GM12878 (cell line): ENCODE measurements at regions not wholly inside any gene's neighbourhood (a gene's known extent, or its start where the extent isn't known, plus 50 kb on each side); places are given as distances from the start of the nearest gene placed in this dataset.

Experiments used
- ATAC-seq: fragments of 200-7000 bp; cut with Tn5 transposase; 3 replicates; pipeline ENCODE4 v1.9.1; 2020; ENCODE audit warnings: mild to moderate bottlenecking, moderate library complexity
- BruUV-seq: library from RNA; stranded (reverse); fragments of 400-500 nt; replicated peaks from 2 replicates; lab custom pipeline; 2021; lab: Mats Ljungman, UMichigan
- CTCF ChIA-PET: fragments of 300-600 bp; sonication (Branson Sonifier 250); formaldehyde crosslinking; extraction: SDS; loops from one replicate; lab custom pipeline; 2021; ENCODE audit warnings: inconsistent platforms; lab: Yijun Ruan, JAX
- POLR2A ChIA-PET: fragments of 350-600 bp; formaldehyde crosslinking; extraction: SDS; loops from one replicate; lab custom pipeline; 2021; ENCODE audit warnings: inconsistent platforms; lab: Charles Lee
- RAD21 ChIA-PET: fragments of 300-600 bp; sonication (Branson Sonifier 250); formaldehyde crosslinking; loops from one replicate; lab custom pipeline; 2023; ENCODE audit warnings: antibody characterized with exemption; ENCODE audit not compliant: unreplicated experiment; lab: Charles Lee
- SMC1A ChIA-PET: fragments of 300-600 bp; sonication (Branson Sonifier 250); formaldehyde crosslinking; loops from one replicate; lab custom pipeline; 2023; ENCODE audit not compliant: unreplicated experiment, uncharacterized antibody; lab: Charles Lee
- DNase-seq: peaks from one replicate; pipeline ENCODE4 v3.0.0-alpha.2; 2011; ENCODE audit warnings: low read depth, low spot score
- FAIRE-seq: peaks from 3 replicates; lab custom pipeline; 2011; peaks lifted over from hg19 to GRCh38; lab: Jason Lieb, UNC
- H2AFZ ChIP-seq: 2 replicates; pipeline ENCODE4 v1.6.0; 2011; ENCODE audit warnings: low read depth, low read length, control low read depth; ENCODE audit not compliant: control insufficient read depth
- H3K27ac ChIP-seq: 2 replicates; pipeline ENCODE4 v1.5.1; 2011; ENCODE audit warnings: control low read depth; ENCODE audit not compliant: control insufficient read depth, insufficient read depth
- H3K27me3 ChIP-seq, 2 experiments: replicated peaks in 1 of 2; 2 replicates each; pipeline versions ENCODE4 v1.6.0 to v1.6.1; 2011; ENCODE audit warnings: low read length in 1 of 2; ENCODE audit not compliant: control insufficient read depth in 2 of 2, insufficient read depth in 2 of 2
- H3K36me3 ChIP-seq, 2 experiments: 2 replicates each; pipeline ENCODE4 v1.5.1; 2011; ENCODE audit warnings: low read length in 1 of 2; ENCODE audit not compliant: control insufficient read depth in 2 of 2, insufficient read depth in 2 of 2
- H3K4me1 ChIP-seq: 2 replicates; pipeline ENCODE4 v1.6.1; 2011; ENCODE audit warnings: mild to moderate bottlenecking, low read length, moderate library complexity, mixed read lengths; ENCODE audit not compliant: control insufficient read depth, insufficient read depth
- H3K4me2 ChIP-seq: 2 replicates; pipeline ENCODE4 v1.6.0; 2011; ENCODE audit warnings: control low read depth; ENCODE audit not compliant: control insufficient read depth, insufficient read depth
- H3K4me3 ChIP-seq: fragments of 200-600 bp; sonication (generic); 2 replicates; pipeline ENCODE4 v1.5.1; 2016
- H3K79me2 ChIP-seq: 2 replicates; pipeline ENCODE4 v1.6.0; 2011; ENCODE audit warnings: low read length; ENCODE audit not compliant: control insufficient read depth, insufficient read depth
- H3K9ac ChIP-seq: 2 replicates; pipeline ENCODE4 v1.8.0; 2011; ENCODE audit warnings: low read length, control low read depth, mixed read lengths; ENCODE audit not compliant: control insufficient read depth, insufficient read depth
- H3K9me3 ChIP-seq: replicated peaks from 3 replicates; pipeline ENCODE4 v1.5.1; 2011; ENCODE audit warnings: mild to moderate bottlenecking, low read length; ENCODE audit not compliant: control insufficient read depth, insufficient read depth
- H4K20me1 ChIP-seq: 2 replicates; pipeline ENCODE4 v1.6.0; 2011; ENCODE audit not compliant: control insufficient read depth, insufficient read depth
- BCLAF1 ChIP-seq: fragments of 450-650 bp; IDR thresholded peaks from 2 replicates; pipeline ENCODE4 v1.6.1; 2017; ENCODE audit warnings: antibody characterized with exemption, mild to moderate bottlenecking, moderate library complexity
- CBX3 ChIP-seq: fragments of 200-600 bp; sonication (generic); IDR thresholded peaks from 2 replicates; pipeline ENCODE4 v1.6.1; 2016; ENCODE audit warnings: low read depth, borderline replicate concordance
- ETV6 ChIP-seq, 2 experiments: fragments of 450-650 bp in 1 of 2; IDR thresholded peaks in 1 of 2; conservative IDR thresholded peaks in 1 of 2; 2 replicates each; pipeline ENCODE4 v1.6.1; 2014; ENCODE audit warnings: antibody characterized with exemption in 1 of 2, borderline replicate concordance in 1 of 2, low read depth in 1 of 2, mild to moderate bottlenecking in 1 of 2, moderate library complexity in 1 of 2
- JUND ChIP-seq: IDR thresholded peaks from 2 replicates; pipeline ENCODE4 v1.6.1; 2012; ENCODE audit warnings: low read depth, mild to moderate bottlenecking, low read length, improper control_type of control experiment, moderate library complexity
- MTA3 ChIP-seq: IDR thresholded peaks from 2 replicates; pipeline ENCODE4 v1.6.1; 2012; ENCODE audit warnings: low read length, inconsistent platforms, borderline replicate concordance
- NR2C2 ChIP-seq: IDR thresholded peaks from 2 replicates; pipeline ENCODE4 v1.6.1; 2011; ENCODE audit warnings: borderline replicate concordance, low read depth; ENCODE audit not compliant: control insufficient read depth, insufficient read length
- RAD51 ChIP-seq: fragments of 450-650 bp; IDR thresholded peaks from 2 replicates; pipeline ENCODE4 v1.6.1; 2016; ENCODE audit warnings: moderate library complexity, mild to moderate bottlenecking, inconsistent platforms
- USF2 ChIP-seq: IDR thresholded peaks from 2 replicates; pipeline ENCODE4 v1.6.1; 2011; ENCODE audit warnings: low read depth, low read length, improper control_type of control experiment, borderline replicate concordance
- ZZZ3 ChIP-seq: IDR thresholded peaks from 2 replicates; pipeline ENCODE4 v1.6.1; 2011; ENCODE audit warnings: low read depth; ENCODE audit not compliant: control insufficient read depth, insufficient read length
- WGBS: methylation state at CpG from one replicate; pipeline ENCODE4 v1.1.6; 2016; ENCODE audit warnings: low lambda C conversion rate; ENCODE audit not compliant: insufficient replicate concordance, insufficient coverage; ENCODE audit errors: missing lambda C conversion rate; 5-methylcytosine and 5-hydroxymethylcytosine counted together
- in situ Hi-C: fragments of 300-500 bp; cut with MboI; formaldehyde crosslinking; loops from 9 replicates; pipeline ENCODE4 v1.14.3; 2018; ENCODE audit warnings: mixed read lengths
- intact Hi-C: fragments of 100-400 bp; cut with micrococcal nuclease; formaldehyde crosslinking; loops from one replicate; pipeline ENCODE4 v1.14.2; 2022; ENCODE audit not compliant: unreplicated experiment
- TF ChIP-seq, protein P1 (sequence below): fragments of 450-650 bp; formaldehyde crosslinking; IDR thresholded peaks from 2 replicates; pipeline ENCODE4 v1.4.0; 2022; ENCODE audit warnings: mild to moderate bottlenecking, moderate library complexity

GRCh38 chr1:222955964-222956363, 141.1 kb downstream of the DISP1 start:
- 53% methylated on average over 2 of the region's 2 CpGs for WGBS
- intact Hi-C loops, result no loop called here
- FAIRE-seq, result no peak

More at GRCh38 chr1:222955964-222956363, 141.1 kb downstream of the DISP1 start:
- Histone ChIP-seq H3K27ac (no peak overlapping the region), H3K4me3 (no peak overlapping the region)
- no peak for TF ChIP-seq CBX3
- TF ChIP-seq ETV6 (conservative IDR thresholded peaks at IDR 0.05 in 1 of 2, IDR thresholded peaks at IDR 0.05 in 1 of 2; ENCODE audit: borderline replicate concordance in 1 of 2, low read depth in 1 of 2), result no peak
- no peak for TF ChIP-seq ZZZ3
- TF ChIP-seq, protein P1, sequence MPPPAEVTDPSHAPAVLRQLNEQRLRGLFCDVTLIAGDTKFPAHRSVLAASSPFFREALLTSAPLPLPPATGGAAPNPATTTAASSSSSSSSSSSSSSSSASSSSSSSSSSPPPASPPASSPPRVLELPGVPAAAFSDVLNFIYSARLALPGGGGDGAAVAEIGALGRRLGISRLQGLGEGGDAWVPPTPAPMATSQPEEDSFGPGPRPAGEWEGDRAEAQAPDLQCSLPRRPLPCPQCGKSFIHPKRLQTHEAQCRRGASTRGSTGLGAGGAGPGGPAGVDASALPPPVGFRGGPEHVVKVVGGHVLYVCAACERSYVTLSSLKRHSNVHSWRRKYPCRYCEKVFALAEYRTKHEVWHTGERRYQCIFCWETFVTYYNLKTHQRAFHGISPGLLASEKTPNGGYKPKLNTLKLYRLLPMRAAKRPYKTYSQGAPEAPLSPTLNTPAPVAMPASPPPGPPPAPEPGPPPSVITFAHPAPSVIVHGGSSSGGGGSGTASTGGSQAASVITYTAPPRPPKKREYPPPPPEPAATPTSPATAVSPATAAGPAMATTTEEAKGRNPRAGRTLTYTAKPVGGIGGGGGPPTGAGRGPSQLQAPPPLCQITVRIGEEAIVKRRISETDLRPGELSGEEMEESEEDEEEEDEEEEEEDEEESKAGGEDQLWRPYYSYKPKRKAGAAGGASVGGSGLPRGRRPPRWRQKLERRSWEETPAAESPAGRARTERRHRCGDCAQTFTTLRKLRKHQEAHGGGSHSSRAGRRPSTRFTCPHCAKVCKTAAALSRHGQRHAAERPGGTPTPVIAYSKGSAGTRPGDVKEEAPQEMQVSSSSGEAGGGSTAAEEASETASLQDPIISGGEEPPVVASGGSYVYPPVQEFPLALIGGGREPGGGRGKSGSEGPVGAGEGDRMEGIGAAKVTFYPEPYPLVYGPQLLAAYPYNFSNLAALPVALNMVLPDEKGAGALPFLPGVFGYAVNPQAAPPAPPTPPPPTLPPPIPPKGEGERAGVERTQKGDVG (CRISPR knock-in tag), result no peak
- TF ChIP-seq JUND, result no peak
- TF ChIP-seq USF2, result no peak
- TF ChIP-seq NR2C2, result no peak
- no peak for TF ChIP-seq BCLAF1
- no peak for TF ChIP-seq RAD51
- no peak for TF ChIP-seq MTA3
- TF ChIP-seq, all 136 proteins: peak for 0
- in situ Hi-C loops, result no loop called here
- ChIA-PET RAD21 (no interaction called here), SMC1A (no interaction called here), CTCF (no interaction called here), POLR2A (no interaction called here)
- no peaks in the 10 kb centered on the region for H3K9me3 ChIP-seq
- H3K4me1 ChIP-seq, result no peaks in the 10 kb centered on the region
- no peaks in the 10 kb centered on the region for H3K36me3 ChIP-seq
- H4K20me1 ChIP-seq, result no peaks in the 10 kb centered on the region
- no peak overlapping the region for H3K9ac ChIP-seq
- H3K27me3 ChIP-seq, result no peaks in the 10 kb centered on the region
- no peak overlapping the region for H3K4me2 ChIP-seq
- no peaks in the 10 kb centered on the region for H3K79me2 ChIP-seq
- ATAC-seq (no peak), DNase-seq (no peak)
- no TSS peak for BruUV-seq
- no peak overlapping the region for H2AFZ ChIP-seq
